Smooth muscle cell (in vitro differentiated cells): ENCODE measurements at regions not wholly inside any gene's neighbourhood (a gene's known extent, or its start where the extent isn't known, plus 50 kb on each side); places are given as distances from the start of the nearest gene placed in this dataset.

Experiments used
- DNase-seq: peaks from one replicate; lab custom pipeline; 2025; ENCODE audit not compliant: unreplicated experiment; lab: John Stamatoyannopoulos, UW
- H2AFZ ChIP-seq: fragments of 200-600 bp; sonication (generic); 2 replicates; pipeline ENCODE4 v1.6.0; 2016; ENCODE audit warnings: antibody characterized with exemption, low read depth, mild to moderate bottlenecking
- H3F3A ChIP-seq: fragments of 200-600 bp; sonication (generic); 2 replicates; pipeline ENCODE4 v1.6.0; 2017; ENCODE audit warnings: antibody characterized with exemption, low read depth
- H3K27ac ChIP-seq: fragments of 200-600 bp; sonication (generic); 2 replicates; pipeline ENCODE4 v1.5.1; 2016; ENCODE audit warnings: low read depth, mild to moderate bottlenecking
- H3K27me3 ChIP-seq: fragments of 200-600 bp; sonication (generic); 2 replicates; pipeline ENCODE4 v1.6.1; 2016; ENCODE audit warnings: low read depth, mild to moderate bottlenecking
- H3K36me3 ChIP-seq: fragments of 200-600 bp; sonication (generic); 2 replicates; pipeline ENCODE4 v1.5.1; 2016; ENCODE audit warnings: low read depth
- H3K4me1 ChIP-seq: fragments of 200-600 bp; sonication (generic); 2 replicates; pipeline ENCODE4 v1.5.1; 2016; ENCODE audit warnings: low read depth
- H3K4me2 ChIP-seq: fragments of 200-600 bp; sonication (generic); 2 replicates; pipeline ENCODE4 v1.6.0; 2016; ENCODE audit warnings: mild to moderate bottlenecking
- H3K4me3 ChIP-seq: fragments of 200-600 bp; sonication (generic); 2 replicates; pipeline ENCODE4 v1.5.1; 2016; ENCODE audit warnings: mild to moderate bottlenecking
- H3K79me2 ChIP-seq: fragments of 200-600 bp; sonication (generic); 2 replicates; pipeline ENCODE4 v1.6.0; 2016; ENCODE audit warnings: low read depth, mild to moderate bottlenecking
- H3K9ac ChIP-seq: fragments of 200-600 bp; sonication (generic); 2 replicates; pipeline ENCODE4 v1.6.0; 2016; ENCODE audit warnings: low read depth
- H3K9me3 ChIP-seq: fragments of 200-600 bp; sonication (generic); replicated peaks from 2 replicates; pipeline ENCODE4 v1.5.1; 2016; ENCODE audit warnings: low read depth
- H4K20me1 ChIP-seq: fragments of 200-600 bp; sonication (generic); 2 replicates; pipeline ENCODE4 v1.6.0; 2016; ENCODE audit warnings: low read depth
- CTCF ChIP-seq: fragments of 200-600 bp; sonication (generic); IDR thresholded peaks from 2 replicates; pipeline ENCODE4 v1.5.1; 2017; ENCODE audit warnings: borderline replicate concordance, mild to moderate bottlenecking, antibody characterized with exemption; ENCODE audit not compliant: insufficient read depth, poor library complexity, severe bottlenecking
- WGBS: methylation state at CpG from one replicate; pipeline ENCODE4 v1.1.7; 2016; ENCODE audit warnings: low lambda C conversion rate; 5-methylcytosine and 5-hydroxymethylcytosine counted together

GRCh38 chr6:27770724-27771123 lies 141.5 kb downstream of the OR2B2 start:
- DNase-seq = no peak
- H3K9me3 ChIP-seq = no peaks in the 10 kb centered on the region
- H3K79me2 ChIP-seq = no peaks in the 10 kb centered on the region
- H3K4me1 ChIP-seq = no peaks in the 10 kb centered on the region
- H3K4me3 ChIP-seq = no peak overlapping the region
- no peaks in the 10 kb centered on the region for H4K20me1 ChIP-seq
- H3K27ac ChIP-seq = no peak overlapping the region
- TF ChIP-seq CTCF = no peak
- no peak overlapping the region for H2AFZ ChIP-seq
- H3F3A ChIP-seq = no peaks in the 10 kb centered on the region
- H3K27me3 ChIP-seq = peaks cover 20% of the 10 kb centered on the region
- WGBS = 39% methylated on average over 3 of the region's 3 CpGs
- H3K9ac ChIP-seq = no peak overlapping the region
- H3K36me3 ChIP-seq = no peaks in the 10 kb centered on the region
- H3K4me2 ChIP-seq = no peak overlapping the region

- no peak for TF ChIP-seq CTCF
- no peaks in the 10 kb centered on the region for H3F3A ChIP-seq
- DNase-seq = no peak
- no peak overlapping the region for H3K4me2 ChIP-seq
- no peak overlapping the region for H3K27ac ChIP-seq
- H3K4me3 ChIP-seq = no peak overlapping the region
- H2AFZ ChIP-seq = no peak overlapping the region
- H4K20me1 ChIP-seq = no peaks in the 10 kb centered on the region
- WGBS = 89% methylated on average over 1 of the region's 1 CpG
- H3K9ac ChIP-seq = no peak overlapping the region
- no peaks in the 10 kb centered on the region for H3K4me1 ChIP-seq
- peaks cover 20% of the 10 kb centered on the region for H3K27me3 ChIP-seq
- no peaks in the 10 kb centered on the region for H3K9me3 ChIP-seq
- no peaks in the 10 kb centered on the region for H3K36me3 ChIP-seq
- no peaks in the 10 kb centered on the region for H3K79me2 ChIP-seq
Observed at GRCh38 chr6:27768556-27768955, 143.6 kb downstream of the OR2B2 start.

GRCh38 chr6:27767851-27768250 lies 144.3 kb downstream of the OR2B2 start:
- H3K27ac ChIP-seq = no peak overlapping the region
- H3K79me2 ChIP-seq = no peaks in the 10 kb centered on the region
- H2AFZ ChIP-seq = no peak overlapping the region
- H3K9ac ChIP-seq = no peak overlapping the region
- TF ChIP-seq CTCF = no peak
- no peaks in the 10 kb centered on the region for H4K20me1 ChIP-seq
- H3K27me3 ChIP-seq = peaks cover 20% of the 10 kb centered on the region
- WGBS = 83% methylated on average over 1 of the region's 1 CpG
- no peak overlapping the region for H3K4me2 ChIP-seq
- no peak overlapping the region for H3K4me3 ChIP-seq
- DNase-seq = no peak
- no peaks in the 10 kb centered on the region for H3K9me3 ChIP-seq
- no peaks in the 10 kb centered on the region for H3F3A ChIP-seq
- no peaks in the 10 kb centered on the region for H3K4me1 ChIP-seq
- no peaks in the 10 kb centered on the region for H3K36me3 ChIP-seq

- H3K9me3 ChIP-seq = no peaks in the 10 kb centered on the region
- H3K79me2 ChIP-seq = no peaks in the 10 kb centered on the region
- no peak overlapping the region for H3K4me3 ChIP-seq
- no peak for DNase-seq
- H3K27me3 ChIP-seq = peaks cover 20% of the 10 kb centered on the region
- no peak for TF ChIP-seq CTCF
- WGBS = 92% methylated on average over 1 of the region's 1 CpG
- H3K9ac ChIP-seq = no peak overlapping the region
- H2AFZ ChIP-seq = no peak overlapping the region
- no peaks in the 10 kb centered on the region for H4K20me1 ChIP-seq
- H3K36me3 ChIP-seq = no peaks in the 10 kb centered on the region
- H3K4me2 ChIP-seq = no peak overlapping the region
- no peak overlapping the region for H3K27ac ChIP-seq
- no peaks in the 10 kb centered on the region for H3K4me1 ChIP-seq
- H3F3A ChIP-seq = no peaks in the 10 kb centered on the region
Observed at GRCh38 chr6:27766405-27766804, 145.8 kb downstream of the OR2B2 start.
